Mesenchymal stem cell (in vitro differentiated cells and primary cell): ENCODE measurements at regions not wholly inside any gene's neighbourhood (a gene's known extent, or its start where the extent isn't known, plus 50 kb on each side); places are given as distances from the start of the nearest gene placed in this dataset.
"Not testable (repeated sequence)": the region's sequence is repeated elsewhere in the genome, so short reads cannot be mapped to it uniquely, and the experiment has no call there.

Experiments
- DNase-seq: peaks from one replicate; pipeline ENCODE4 v3.0.0-alpha.2; 2013
- H2AFZ ChIP-seq: one replicate; pipeline ENCODE4 v1.6.1; 2013; ENCODE audit warnings: low read depth, mild to moderate bottlenecking, control low read depth, inconsistent platforms, low read length, moderate library complexity
- H2AK5ac ChIP-seq: 2 replicates; pipeline ENCODE4 v1.6.1; 2013; ENCODE audit warnings: low read length, moderate library complexity, mild to moderate bottlenecking, inconsistent platforms; ENCODE audit not compliant: severe bottlenecking
- H2BK120ac ChIP-seq: one replicate; pipeline ENCODE4 v1.6.1; 2013; ENCODE audit warnings: low read depth, mild to moderate bottlenecking, inconsistent platforms, low read length, moderate library complexity
- H2BK12ac ChIP-seq, 2 experiments: one replicate each; pipeline ENCODE4 v1.6.1; 2013; ENCODE audit warnings: inconsistent platforms in 2 of 2, low read length in 2 of 2, mild to moderate bottlenecking in 2 of 2, moderate library complexity in 2 of 2, control low read depth in 1 of 2
- H2BK15ac ChIP-seq: one replicate; pipeline ENCODE4 v1.6.1; 2013; ENCODE audit warnings: mild to moderate bottlenecking, low read depth, inconsistent platforms; ENCODE audit not compliant: poor library complexity, severe bottlenecking
- H2BK5ac ChIP-seq: 2 replicates; pipeline ENCODE4 v1.6.1; 2013; ENCODE audit warnings: low read depth, mild to moderate bottlenecking, low read length, control low read depth, inconsistent platforms; ENCODE audit not compliant: poor library complexity, severe bottlenecking
- H3K14ac ChIP-seq, 2 experiments: one replicate each; pipeline ENCODE4 v1.6.1; 2013; ENCODE audit warnings: inconsistent platforms in 2 of 2, low read length in 2 of 2, control low read depth in 1 of 2, mild to moderate bottlenecking in 1 of 2, moderate library complexity in 1 of 2
- H3K18ac ChIP-seq, 2 experiments: one replicate each; pipeline ENCODE4 v1.6.1; 2013; ENCODE audit warnings: inconsistent platforms in 2 of 2, low read length in 2 of 2, control low read depth in 1 of 2, low read depth in 1 of 2, mild to moderate bottlenecking in 1 of 2
- H3K23ac ChIP-seq, 2 experiments: one replicate each; pipeline ENCODE4 v1.6.1; 2013; ENCODE audit warnings: inconsistent platforms in 2 of 2, low read length in 2 of 2, mild to moderate bottlenecking in 2 of 2, moderate library complexity in 2 of 2, control low read depth in 1 of 2
- H3K27ac ChIP-seq: 2 replicates; pipeline ENCODE4 v1.5.1; 2013; ENCODE audit warnings: mild to moderate bottlenecking, moderate library complexity, low read length, control low read depth, inconsistent platforms; ENCODE audit not compliant: poor library complexity, severe bottlenecking
- H3K27me3 ChIP-seq, 2 experiments: 2 replicates each; pipeline versions ENCODE4 v1.6.1 to v1.7.0; 2013; ENCODE audit warnings: low read length in 2 of 2, mild to moderate bottlenecking in 2 of 2, moderate library complexity in 2 of 2, control low read depth in 1 of 2, inconsistent platforms in 1 of 2; ENCODE audit not compliant: control insufficient read depth in 1 of 2, insufficient read depth in 1 of 2
- H3K36me3 ChIP-seq, 2 experiments: 2 replicates each; pipeline versions ENCODE4 v1.6.1 to v1.7.0; 2013; ENCODE audit warnings: low read length in 2 of 2, control low read depth in 1 of 2, inconsistent platforms in 1 of 2, low read depth in 1 of 2, mild to moderate bottlenecking in 1 of 2; ENCODE audit not compliant: insufficient read depth in 2 of 2, control insufficient read depth in 1 of 2
- H3K4ac ChIP-seq, 2 experiments: one replicate each; pipeline ENCODE4 v1.6.1; 2013; ENCODE audit warnings: inconsistent platforms in 2 of 2, low read length in 2 of 2, mild to moderate bottlenecking in 2 of 2, moderate library complexity in 2 of 2, control low read depth in 1 of 2, low read depth in 1 of 2
- H3K4me1 ChIP-seq: 2 replicates; pipeline ENCODE4 v1.6.1; 2013; ENCODE audit warnings: low read depth, low read length, control low read depth; ENCODE audit not compliant: control insufficient read depth, insufficient read depth
- H3K4me2 ChIP-seq: 2 replicates; pipeline ENCODE4 v1.6.1; 2013; ENCODE audit warnings: low read length, mild to moderate bottlenecking, inconsistent platforms; ENCODE audit not compliant: poor library complexity, severe bottlenecking
- H3K4me3 ChIP-seq, 2 experiments: 2 replicates each; pipeline versions ENCODE4 v1.5.1 to v1.7.0; 2013; ENCODE audit warnings: low read length in 2 of 2, mild to moderate bottlenecking in 2 of 2, control low read depth in 1 of 2, low read depth in 1 of 2; ENCODE audit not compliant: insufficient read depth in 1 of 2
- H3K79me1 ChIP-seq: replicated peaks from 2 replicates; pipeline ENCODE4 v1.6.1; 2013; ENCODE audit warnings: mild to moderate bottlenecking, control low read depth, low read length, inconsistent platforms; ENCODE audit not compliant: poor library complexity, severe bottlenecking
- H3K9ac ChIP-seq: 2 replicates; pipeline ENCODE4 v1.7.0; 2013; ENCODE audit warnings: mild to moderate bottlenecking, low read length, moderate library complexity
- H3K9me3 ChIP-seq: 2 replicates; pipeline ENCODE4 v1.7.0; 2013; ENCODE audit warnings: mild to moderate bottlenecking, low read length; ENCODE audit not compliant: control insufficient read depth
- H4K8ac ChIP-seq: one replicate; pipeline ENCODE4 v1.6.1; 2013; ENCODE audit warnings: inconsistent platforms, mild to moderate bottlenecking, low read length, moderate library complexity
- H4K91ac ChIP-seq: one replicate; pipeline ENCODE4 v1.6.1; 2013; ENCODE audit warnings: mild to moderate bottlenecking, low read length, inconsistent platforms
- WGBS: methylation state at CpG from one replicate; pipeline ENCODE4 v1.1.7; 2013; ENCODE audit warnings: mixed read lengths; 5-methylcytosine and 5-hydroxymethylcytosine counted together

- peaks cover 0 to 17% of the 10 kb centered on the region in 2 experiments for H3K27me3 ChIP-seq
- no peak overlapping the region for H2BK5ac ChIP-seq
- DNase-seq, result no peak
- H3K4me1 ChIP-seq, result peaks cover 4% of the 10 kb centered on the region
- no peak overlapping the region for H2AFZ ChIP-seq
- no peaks in the 10 kb centered on the region for H3K9me3 ChIP-seq
- H3K14ac ChIP-seq, result no peak overlapping the region
- H2AK5ac ChIP-seq, result no peak overlapping the region
- no peak overlapping the region for H2BK120ac ChIP-seq
- H3K23ac ChIP-seq, result no peak overlapping the region
- 87% methylated on average over 1 of the region's 3 CpGs for WGBS
- H4K91ac ChIP-seq, result no peak overlapping the region
- no peak overlapping the region for H2BK12ac ChIP-seq
- no peak overlapping the region for H3K9ac ChIP-seq
- no peaks in the 10 kb centered on the region for H3K79me1 ChIP-seq
- no peak overlapping the region for H2BK15ac ChIP-seq
- H3K27ac ChIP-seq, result no peak overlapping the region
- H3K36me3 ChIP-seq, result no peaks in the 10 kb centered on the region
- no peak overlapping the region for H3K4me3 ChIP-seq
- H3K4me2 ChIP-seq, result no peak overlapping the region
- no peak overlapping the region for H3K18ac ChIP-seq
- no peak overlapping the region for H4K8ac ChIP-seq
- no peak overlapping the region for H3K4ac ChIP-seq
Observed at GRCh38 chr4:77349364-77349763, 192.4 kb downstream of the CCNG2 start.

GRCh38 chr4:77349796-77350195 lies 192.8 kb downstream of the CCNG2 start:
- WGBS, result 92% methylated on average over 1 of the region's 1 CpG
- H3K27ac ChIP-seq, result no peak overlapping the region
- no peak overlapping the region for H3K4me3 ChIP-seq
- no peak overlapping the region for H2BK5ac ChIP-seq
- no peak overlapping the region for H3K9ac ChIP-seq
- no peak overlapping the region for H2BK12ac ChIP-seq
- H3K79me1 ChIP-seq, result no peaks in the 10 kb centered on the region
- peaks cover 0 to 17% of the 10 kb centered on the region in 2 experiments for H3K27me3 ChIP-seq
- no peak overlapping the region for H2AK5ac ChIP-seq
- no peak overlapping the region for H4K8ac ChIP-seq
- no peak overlapping the region for H3K14ac ChIP-seq
- H2BK120ac ChIP-seq, result no peak overlapping the region
- H2BK15ac ChIP-seq, result no peak overlapping the region
- no peak overlapping the region for H3K4ac ChIP-seq
- H3K9me3 ChIP-seq, result no peaks in the 10 kb centered on the region
- H3K4me2 ChIP-seq, result no peak overlapping the region
- H2AFZ ChIP-seq, result no peak overlapping the region
- no peak overlapping the region for H3K23ac ChIP-seq
- peaks cover 4% of the 10 kb centered on the region for H3K4me1 ChIP-seq
- H3K18ac ChIP-seq, result no peak overlapping the region
- no peak overlapping the region for H4K91ac ChIP-seq
- no peaks in the 10 kb centered on the region for H3K36me3 ChIP-seq
- DNase-seq, result no peak

DNA sequence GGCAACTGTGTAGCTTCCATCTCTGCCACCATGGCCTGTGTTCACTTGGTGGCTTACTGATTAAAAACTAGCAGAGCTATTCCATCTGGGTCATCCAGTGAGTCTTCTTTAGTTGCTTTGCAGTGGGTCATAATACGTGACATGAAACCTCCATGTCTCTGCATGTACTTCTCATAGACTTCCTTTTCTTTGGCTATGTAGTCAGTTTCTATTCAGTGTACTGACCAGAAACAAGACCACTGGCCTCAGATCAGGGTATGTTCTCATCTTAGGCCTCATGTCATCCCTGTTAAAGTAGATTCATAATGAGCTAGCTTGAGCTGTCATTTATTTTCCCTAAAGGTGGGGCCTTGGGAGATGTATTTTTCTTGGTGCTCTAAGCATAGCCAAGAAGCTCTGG lies 195.2 kb downstream of the CCNG2 start:
- WGBS, result 80% methylated on average over 1 of the region's 1 CpG
- Histone ChIP-seq H3K18ac (no peak overlapping the region), H2AFZ (no peak overlapping the region), H3K27ac (no peak overlapping the region), H2BK5ac (no peak overlapping the region), H3K23ac (no peak overlapping the region), H3K79me1 (no peaks in the 10 kb centered on the region), H3K9me3 (no peaks in the 10 kb centered on the region), H3K4me2 (no peak overlapping the region), H3K4me1 (peaks cover 3% of the 10 kb centered on the region), H3K4me3 (no peak overlapping the region), H4K91ac (no peak overlapping the region), H3K4ac (no peak overlapping the region), H4K8ac (no peak overlapping the region), H3K14ac (no peak overlapping the region), H2BK120ac (no peak overlapping the region), H2BK12ac (no peak overlapping the region), H2AK5ac (no peak overlapping the region), H2BK15ac (no peak overlapping the region), H3K27me3 (peaks cover 0 to 14% of the 10 kb centered on the region in 2 experiments), H3K9ac (no peak overlapping the region), H3K36me3 (no peaks in the 10 kb centered on the region)
- DNase-seq, result no peak

DNA sequence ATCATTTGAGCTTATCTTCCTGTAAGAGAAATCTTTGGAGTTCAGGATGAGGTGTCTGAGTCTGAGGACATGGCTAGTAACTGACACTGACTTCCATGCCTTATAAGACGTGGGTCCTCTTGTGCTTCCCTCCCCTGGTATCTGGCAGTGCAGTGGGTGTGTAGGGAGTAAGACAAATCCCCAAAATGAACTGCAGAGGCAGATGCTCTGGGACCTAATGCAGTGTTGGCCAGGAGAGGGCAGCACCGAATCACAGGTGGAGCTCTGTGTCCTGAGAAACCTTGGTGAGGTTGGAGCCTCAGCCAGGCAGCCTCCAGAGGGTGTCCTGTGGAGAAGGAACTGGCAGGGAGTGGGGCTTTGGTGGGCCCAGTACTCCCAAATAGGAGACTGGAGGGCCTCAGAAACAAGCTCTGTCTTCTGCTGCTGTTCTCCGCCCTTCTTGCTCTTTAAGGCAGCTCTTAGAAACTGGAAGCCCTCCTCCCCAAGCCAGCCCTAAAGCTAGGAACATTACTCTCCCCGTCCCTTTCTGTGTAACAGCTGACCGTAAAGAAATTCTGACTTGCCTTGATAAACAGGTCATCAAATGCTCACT lies 196.8 kb downstream of the CCNG2 start:
- DNase-seq, H2BK12ac ChIP-seq, H4K8ac ChIP-seq, H3K36me3 ChIP-seq, H3K4ac ChIP-seq, H3K27ac ChIP-seq, H2AK5ac ChIP-seq, H3K9me3 ChIP-seq, H2BK5ac ChIP-seq, H3K79me1 ChIP-seq, H3K18ac ChIP-seq, H3K14ac ChIP-seq, H2BK120ac ChIP-seq, H3K23ac ChIP-seq, H3K4me3 ChIP-seq, H3K4me1 ChIP-seq, H3K9ac ChIP-seq, H4K91ac ChIP-seq, H2AFZ ChIP-seq, H2BK15ac ChIP-seq, H3K4me2 ChIP-seq: not testable (repeated sequence)
- WGBS, result 61% methylated on average over 3 of the region's 5 CpGs
- H3K27me3 ChIP-seq, result peaks cover 3 to 13% of the 10 kb centered on the region in 2 experiments
